HG02840 (cell line): ENCODE measurements at regions not wholly inside any gene's neighbourhood (a gene's known extent, or its start where the extent isn't known, plus 50 kb on each side); places are given as distances from the start of the nearest gene placed in this dataset.
"Not testable (repeated sequence)": the region's sequence is repeated elsewhere in the genome, so short reads cannot be mapped to it uniquely, and the experiment has no call there.

ENCODE experiments used
- ATAC-seq: cut with Tn5 transposase; IDR thresholded peaks from one replicate; pipeline ENCODE4 v1.9.1; 2021; ENCODE audit warnings: mild to moderate bottlenecking, moderate library complexity, moderate number of reproducible peaks; ENCODE audit not compliant: unreplicated experiment, low FRiP score

GRCh38 chr2:217006217-217006616, 146.4 kb upstream of the TNP1 start:
- no peak for ATAC-seq

DNA sequence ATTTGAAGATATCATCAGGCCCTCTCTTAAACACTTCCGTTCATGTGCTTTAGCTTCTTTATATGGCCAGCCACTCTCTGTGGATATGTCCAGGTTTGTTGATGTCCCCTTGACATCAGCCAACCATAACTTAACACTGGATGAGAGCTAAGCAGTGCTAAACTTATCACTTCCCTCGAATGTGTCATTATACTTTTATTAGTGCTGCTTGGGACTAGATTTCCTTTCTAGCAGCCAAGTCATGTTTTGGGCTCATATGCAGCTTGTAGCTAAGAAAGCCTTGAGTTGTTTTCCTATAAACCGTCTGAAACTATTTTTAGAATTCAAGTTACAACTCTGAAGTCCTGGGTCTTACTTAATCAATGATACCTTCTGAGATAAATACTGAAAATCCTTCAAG, 144.8 kb upstream of the TNP1 start:
- no peak for ATAC-seq

DNA sequence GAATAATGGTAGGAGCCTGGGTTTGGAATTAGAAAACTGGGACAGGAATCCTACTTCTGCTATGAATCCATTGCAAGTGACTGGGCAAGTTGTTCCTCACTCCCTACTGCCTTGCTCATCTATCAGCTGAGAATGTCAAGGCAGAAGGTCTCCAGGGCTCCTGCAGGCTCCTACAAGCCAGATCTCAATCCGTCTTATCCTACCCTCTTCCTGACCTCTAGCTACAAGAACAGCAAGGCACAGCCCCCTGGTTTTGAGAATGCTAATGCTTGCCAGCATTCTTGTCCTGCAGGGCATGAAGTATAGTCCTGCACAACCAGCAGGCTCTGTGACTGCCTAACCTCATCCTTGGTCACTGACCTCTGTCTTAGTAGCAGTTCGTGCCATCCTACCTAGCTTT, 141.9 kb upstream of the TNP1 start:
- ATAC-seq, result no peak

DNA sequence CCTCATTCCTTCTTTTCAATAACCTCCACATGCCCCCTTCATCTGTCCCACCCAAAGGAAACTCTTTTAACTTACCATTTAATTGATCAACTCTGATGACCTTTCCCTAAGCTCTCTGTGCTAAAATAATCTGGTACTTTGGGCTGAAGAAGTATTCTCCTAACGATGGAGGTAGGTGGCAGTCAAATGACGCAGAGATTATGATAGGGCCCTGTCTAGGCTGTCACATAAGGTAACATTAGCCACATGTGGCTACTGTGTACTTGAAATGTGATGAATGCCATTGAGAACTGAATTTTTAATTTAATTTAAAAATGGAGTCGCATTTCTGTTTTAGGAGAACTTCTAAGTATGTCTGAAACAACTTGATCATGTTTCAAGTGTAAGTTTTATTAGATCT, 140.5 kb upstream of the TNP1 start:
- ATAC-seq, result no peak

- ATAC-seq, result no peak
Observed at GRCh38 chr2:216996279-216996845, 136.5 kb upstream of the TNP1 start.

DNA sequence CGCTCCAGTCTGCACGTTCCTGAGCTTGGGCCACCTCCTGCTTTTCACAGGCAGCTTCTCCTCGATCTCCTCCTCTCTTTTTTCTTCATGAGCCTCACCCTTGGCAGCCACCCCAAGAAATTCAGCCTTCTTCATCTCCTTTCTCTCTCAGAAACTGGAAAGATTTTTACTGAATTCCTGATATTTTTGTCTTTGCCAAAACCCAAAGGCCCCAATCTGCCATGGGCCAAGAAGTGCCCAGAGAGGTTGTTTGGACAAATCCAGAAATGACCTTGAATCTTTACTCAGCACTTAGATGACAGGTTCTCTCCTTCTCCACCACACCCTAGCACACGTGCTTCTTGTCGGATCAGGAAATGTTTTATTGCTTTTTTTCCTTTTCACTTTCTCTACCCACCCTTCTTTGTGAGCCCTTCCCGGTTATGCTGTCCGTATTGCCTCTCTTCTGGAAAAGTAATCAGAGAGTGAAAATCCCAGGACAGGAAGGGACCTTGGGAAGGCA, 134.5 kb upstream of the TNP1 start:
- ATAC-seq, result no peak

GRCh38 chr2:216992056-216992675, 132.3 kb upstream of the TNP1 start:
- no peak for ATAC-seq

DNA sequence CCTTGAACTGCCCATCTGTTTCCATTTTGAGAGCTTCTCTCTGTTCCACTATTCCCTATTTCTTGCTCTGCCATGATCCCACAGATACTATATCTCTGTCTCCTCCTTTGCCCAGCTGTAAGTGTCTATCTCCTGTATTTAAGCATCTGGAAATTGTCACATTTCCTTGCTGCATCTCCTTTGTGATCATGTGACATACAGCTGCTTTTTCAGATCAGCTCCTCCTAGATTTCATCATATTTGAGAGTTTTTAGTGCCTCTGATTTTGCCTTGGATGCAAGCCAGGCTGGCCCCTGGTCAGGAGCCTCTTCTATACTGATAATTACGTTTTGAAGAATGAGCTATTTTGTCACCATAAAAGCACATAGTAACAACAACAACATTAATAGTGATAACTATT, 131.7 kb upstream of the TNP1 start:
- ATAC-seq, result no peak

DNA sequence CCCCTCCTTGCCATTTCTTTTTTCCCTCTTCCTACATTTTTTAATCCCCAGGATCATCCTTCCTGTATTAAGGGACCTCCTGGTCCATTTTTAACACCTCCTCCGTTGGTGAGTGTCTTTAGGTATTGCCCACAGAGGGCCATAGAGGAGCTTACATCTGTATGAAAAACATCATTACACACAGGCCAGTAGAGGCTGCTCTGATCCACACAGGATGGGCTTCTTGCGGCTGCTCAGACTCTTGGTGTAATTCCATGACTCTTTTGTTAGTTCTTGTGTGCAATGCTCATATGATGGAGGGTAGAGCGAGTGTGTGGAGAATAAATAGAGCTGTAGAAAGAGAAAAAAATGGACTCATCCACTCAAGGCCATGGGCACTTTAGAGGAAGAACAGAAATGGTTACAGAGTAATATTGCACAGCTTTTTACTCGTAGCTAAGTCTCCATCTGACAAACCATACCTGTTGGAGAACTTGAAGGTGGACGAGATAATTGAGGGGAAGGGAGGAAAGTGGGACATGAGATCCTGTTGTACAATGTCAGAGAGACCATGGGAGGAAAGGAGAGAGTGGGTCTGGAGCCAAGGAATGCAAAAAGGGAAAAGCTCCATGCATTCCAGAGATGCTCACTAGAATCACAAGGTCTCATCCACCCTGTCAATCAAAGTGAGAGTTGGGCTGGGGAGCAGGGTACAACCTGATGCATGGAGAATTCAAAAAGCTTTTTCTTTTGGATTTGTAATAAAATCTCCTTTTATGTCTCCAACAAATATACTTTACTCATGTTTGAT, 129.7 kb upstream of the TNP1 start:
- no peak for ATAC-seq

GRCh38 chr2:216987252-216987821, 127.5 kb upstream of the TNP1 start:
- no peak for ATAC-seq

DNA sequence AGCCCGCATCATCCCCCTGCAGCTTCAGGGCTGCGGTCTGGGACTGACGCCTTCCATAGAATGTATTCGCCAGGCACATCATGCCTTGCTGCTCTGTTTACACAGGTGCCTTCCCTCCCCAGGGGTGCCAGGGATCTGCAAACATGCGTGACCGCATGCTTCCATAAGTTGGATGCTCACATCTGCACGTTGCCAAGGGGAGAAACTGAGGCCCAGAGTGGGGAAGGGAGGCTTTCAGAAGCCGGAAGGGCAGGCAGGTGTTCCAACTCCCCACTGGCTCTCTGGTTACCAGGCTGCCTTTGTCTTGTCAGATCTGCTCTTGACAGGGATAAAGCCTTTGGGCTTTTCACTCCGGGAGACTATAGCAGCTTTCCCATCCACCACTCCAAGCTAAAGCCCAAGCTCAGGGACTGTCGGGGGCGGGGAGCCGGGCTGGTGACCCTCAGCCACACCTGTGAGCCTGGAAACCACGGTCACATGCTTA, 125.8 kb upstream of the TNP1 start:
- ATAC-seq, result no peak

- ATAC-seq, result no peak
Observed at GRCh38 chr2:216984937-216985336, 125.1 kb upstream of the TNP1 start.

- ATAC-seq, result not testable (repeated sequence)
Observed at GRCh38 chr2:216981951-216982350, 122.1 kb upstream of the TNP1 start.

- not testable (repeated sequence) for ATAC-seq
Observed at GRCh38 chr2:216980510-216980909, 120.6 kb upstream of the TNP1 start.

DNA sequence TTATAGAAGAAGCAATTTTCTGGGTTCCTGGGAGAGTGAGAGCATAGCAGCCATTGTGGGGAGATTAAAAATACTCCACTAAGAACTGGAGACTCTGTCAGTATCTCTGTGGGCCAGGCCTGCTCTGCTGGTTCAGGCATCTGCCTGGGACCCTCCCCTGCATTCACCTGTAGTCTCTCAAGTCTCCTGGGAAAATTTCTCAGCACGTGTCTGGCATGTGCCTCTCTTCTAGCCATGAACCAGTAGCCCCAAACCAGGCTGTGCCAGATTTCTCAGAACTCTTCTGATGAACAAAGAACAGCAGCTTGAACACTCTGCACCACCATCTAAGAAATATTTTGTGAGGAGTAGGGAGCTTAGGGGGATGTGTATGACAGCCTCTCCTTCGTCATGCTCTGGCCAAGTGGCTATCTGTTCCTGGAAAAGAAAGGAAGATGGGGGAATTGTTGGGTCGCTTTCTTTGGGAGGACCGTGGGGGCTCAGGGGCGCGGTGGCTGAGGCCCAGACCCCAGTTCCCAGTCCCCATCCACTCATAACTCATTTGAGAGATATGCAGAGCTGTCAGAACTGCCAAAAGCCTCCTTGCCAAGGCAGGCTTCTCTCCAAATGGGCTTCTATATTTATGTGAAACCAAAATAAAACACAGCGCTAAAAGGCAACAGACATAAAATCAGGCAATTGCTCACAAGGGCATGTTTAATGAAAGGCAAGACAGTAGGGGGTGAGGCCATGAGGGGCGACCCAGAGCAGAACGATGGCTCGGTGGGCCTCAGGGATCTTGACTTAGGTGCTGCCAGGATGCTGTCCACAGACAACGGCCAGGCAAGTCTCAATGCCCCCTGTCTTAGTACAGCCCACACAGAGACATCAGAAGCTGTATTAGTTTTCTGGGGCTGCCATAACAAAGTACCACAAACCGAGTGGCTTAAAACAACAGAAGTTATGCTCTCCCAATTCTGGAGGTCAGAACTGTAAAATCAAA, 114.7 kb upstream of the TNP1 start:
- ATAC-seq, result no peak

DNA sequence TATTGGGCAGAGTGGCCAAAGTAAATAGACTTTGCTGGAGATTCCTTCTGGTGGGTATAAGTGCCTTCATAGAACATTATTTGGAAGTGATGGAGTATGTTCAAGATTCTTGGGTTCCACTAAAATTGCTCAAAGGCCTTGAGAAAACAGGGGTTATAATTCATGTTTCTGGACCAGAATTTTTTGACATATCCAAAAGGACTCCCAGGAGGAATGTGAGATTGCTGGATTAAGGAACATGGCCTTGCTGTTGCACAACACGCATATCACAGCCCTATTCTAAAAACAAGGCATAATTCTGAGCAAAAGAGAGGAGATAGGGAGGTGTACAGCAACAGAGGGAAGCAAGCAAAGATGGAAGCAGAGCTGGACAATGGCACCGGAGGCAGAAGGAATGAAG, 111.7 kb upstream of the TNP1 start:
- no peak for ATAC-seq

GRCh38 chr2:216970359-216970915, 110.6 kb upstream of the TNP1 start:
- no peak for ATAC-seq

- ATAC-seq, result no peak
Observed at GRCh38 chr2:216967889-216968288, 108.0 kb upstream of the TNP1 start.

GRCh38 chr2:216960671-216961268, 100.9 kb upstream of the TNP1 start:
- ATAC-seq, result no peak
